ENCODE measurements at regions not wholly inside any gene's neighbourhood (a gene's known extent, or its start where the extent isn't known, plus 50 kb on each side); places are given as distances from the start of the nearest gene placed in this dataset.

DNA sequence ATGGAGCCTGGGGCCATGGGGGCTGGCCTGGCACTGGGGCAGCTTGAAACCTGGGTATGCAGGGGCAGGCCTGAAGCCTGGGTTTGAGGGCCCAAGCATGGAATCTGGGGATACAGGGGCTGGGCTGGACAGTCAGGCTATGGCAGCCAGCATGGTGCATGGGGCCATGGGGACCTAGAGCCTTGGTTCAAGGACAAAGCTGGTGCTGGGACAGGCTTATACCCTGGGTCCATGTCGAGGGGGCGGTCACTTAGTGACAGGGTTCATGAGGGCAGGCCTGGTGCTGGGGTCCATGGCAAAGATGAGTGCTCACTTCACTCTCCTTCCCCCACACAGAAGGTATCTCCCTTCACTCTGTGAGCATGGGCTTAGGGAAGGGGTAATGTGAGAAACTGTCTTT lies 116.2 kb downstream of the BBS10 start:
- no peaks in the 10 kb centered on the region for H3K36me3 ChIP-seq (ENCODE audit: control insufficient read depth, low read length)
- H3K79me2 ChIP-seq (ENCODE audit: control insufficient read depth, low read length), result no peaks in the 10 kb centered on the region
- no peaks in the 10 kb centered on the region for H3K4me1 ChIP-seq (ENCODE audit: control insufficient read depth, low read length)
- TF ChIP-seq CTCF (IDR thresholded peaks at IDR 0.05; ENCODE audit: low read depth, low read length, poor library complexity, severe bottlenecking), result no peak
- TF ChIP-seq EZH2phosphoT487 (IDR thresholded peaks at IDR 0.05; ENCODE audit: borderline replicate concordance, low read length), result no peak
- H3F3A ChIP-seq (ENCODE audit: control insufficient read depth, insufficient read depth), result no peaks in the 10 kb centered on the region
- no peaks in the 10 kb centered on the region for H3K9me2 ChIP-seq (replicated peaks; ENCODE audit: control insufficient read depth, low read length)
- H3K4me3 ChIP-seq (ENCODE audit: low read length), result no peak overlapping the region
- no peaks in the 10 kb centered on the region for H3K9me3 ChIP-seq (ENCODE audit: control insufficient read depth, insufficient read depth, low read length)
- no peaks in the 10 kb centered on the region for H3K27me3 ChIP-seq (ENCODE audit: control insufficient read depth, low read length)
- no peaks in the 10 kb centered on the region for H4K20me1 ChIP-seq (ENCODE audit: control insufficient read depth, insufficient read depth, low read depth, low read length)
- no peak overlapping the region for H3K27ac ChIP-seq (ENCODE audit: low read depth, low read length)
- H3K4me2 ChIP-seq (ENCODE audit: low read length), result no peak overlapping the region

DNA sequence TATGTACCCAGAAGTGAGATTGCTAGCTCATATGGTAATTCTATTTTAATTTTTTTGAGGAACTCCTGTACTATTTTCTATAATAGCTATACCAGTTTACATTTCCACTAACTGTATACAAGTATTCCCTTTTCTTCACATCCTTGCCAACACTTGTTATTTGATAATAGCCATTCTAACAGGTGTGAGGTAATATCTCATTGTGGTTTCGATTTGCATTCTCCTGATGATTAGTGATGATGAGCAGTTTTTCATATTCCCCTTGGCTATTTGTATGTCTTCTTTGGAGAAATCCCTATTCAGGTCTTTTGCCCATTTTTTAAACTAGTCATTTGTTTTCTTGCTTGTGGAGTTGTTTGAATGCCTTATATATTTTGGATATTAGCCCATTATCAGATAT lies 121.3 kb downstream of the BBS10 start:
- no peaks in the 10 kb centered on the region for H4K20me1 ChIP-seq (ENCODE audit: control insufficient read depth, insufficient read depth, low read depth, low read length)
- no peaks in the 10 kb centered on the region for H3K27me3 ChIP-seq (ENCODE audit: control insufficient read depth, low read length)
- no peaks in the 10 kb centered on the region for H3K9me3 ChIP-seq (ENCODE audit: control insufficient read depth, insufficient read depth, low read length)
- H3K9me2 ChIP-seq (replicated peaks; ENCODE audit: control insufficient read depth, low read length), result no peaks in the 10 kb centered on the region
- H3K36me3 ChIP-seq (ENCODE audit: control insufficient read depth, low read length), result no peaks in the 10 kb centered on the region
- no peak overlapping the region for H3K27ac ChIP-seq (ENCODE audit: low read depth, low read length)
- H3F3A ChIP-seq (ENCODE audit: control insufficient read depth, insufficient read depth), result no peaks in the 10 kb centered on the region
- H3K4me3 ChIP-seq (ENCODE audit: low read length), result no peak overlapping the region
- no peak for TF ChIP-seq EZH2phosphoT487 (IDR thresholded peaks at IDR 0.05; ENCODE audit: borderline replicate concordance, low read length)
- no peak for TF ChIP-seq CTCF (IDR thresholded peaks at IDR 0.05; ENCODE audit: low read depth, low read length, poor library complexity, severe bottlenecking)
- H3K4me1 ChIP-seq (ENCODE audit: control insufficient read depth, low read length), result no peaks in the 10 kb centered on the region
- H3K79me2 ChIP-seq (ENCODE audit: control insufficient read depth, low read length), result no peaks in the 10 kb centered on the region
- H3K4me2 ChIP-seq (ENCODE audit: low read length), result no peak overlapping the region

- no peak overlapping the region for H3K27ac ChIP-seq (ENCODE audit: low read depth, low read length)
- no peaks in the 10 kb centered on the region for H3F3A ChIP-seq (ENCODE audit: control insufficient read depth, insufficient read depth)
- TF ChIP-seq CTCF (IDR thresholded peaks at IDR 0.05; ENCODE audit: low read depth, low read length, poor library complexity, severe bottlenecking), result no peak
- no peak for TF ChIP-seq EZH2phosphoT487 (IDR thresholded peaks at IDR 0.05; ENCODE audit: borderline replicate concordance, low read length)
- H3K4me3 ChIP-seq (ENCODE audit: low read length), result no peak overlapping the region
- no peaks in the 10 kb centered on the region for H3K9me2 ChIP-seq (replicated peaks; ENCODE audit: control insufficient read depth, low read length)
- H3K36me3 ChIP-seq (ENCODE audit: control insufficient read depth, low read length), result no peaks in the 10 kb centered on the region
- H4K20me1 ChIP-seq (ENCODE audit: control insufficient read depth, insufficient read depth, low read depth, low read length), result no peaks in the 10 kb centered on the region
- no peaks in the 10 kb centered on the region for H3K27me3 ChIP-seq (ENCODE audit: control insufficient read depth, low read length)
- no peaks in the 10 kb centered on the region for H3K79me2 ChIP-seq (ENCODE audit: control insufficient read depth, low read length)
- H3K4me2 ChIP-seq (ENCODE audit: low read length), result no peak overlapping the region
- H3K4me1 ChIP-seq (ENCODE audit: control insufficient read depth, low read length), result no peaks in the 10 kb centered on the region
- no peaks in the 10 kb centered on the region for H3K9me3 ChIP-seq (ENCODE audit: control insufficient read depth, insufficient read depth, low read length)
Measured at GRCh38 chr12:76226397-76226796, 121.8 kb downstream of the BBS10 start.

DNA sequence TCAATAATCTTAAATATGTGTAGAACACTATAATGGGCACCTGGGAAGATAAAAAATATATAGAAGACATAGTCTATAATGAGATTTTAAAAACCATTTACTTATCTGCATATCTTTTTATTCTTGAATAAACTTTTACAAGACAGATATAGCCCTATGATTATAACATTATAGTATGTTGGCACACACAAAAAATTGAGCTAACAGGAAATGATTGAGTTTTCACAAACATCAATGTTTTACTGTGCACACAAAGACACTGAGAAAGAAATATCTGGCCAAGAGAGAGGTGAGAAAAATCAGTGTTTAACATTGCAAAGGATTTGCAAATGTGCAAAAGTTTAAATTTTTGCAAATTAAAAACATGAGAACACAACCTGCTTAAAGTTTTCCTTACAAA lies 124.3 kb downstream of the BBS10 start:
- no peak for TF ChIP-seq EZH2phosphoT487 (IDR thresholded peaks at IDR 0.05; ENCODE audit: borderline replicate concordance, low read length)
- no peak for TF ChIP-seq CTCF (IDR thresholded peaks at IDR 0.05; ENCODE audit: low read depth, low read length, poor library complexity, severe bottlenecking)
- no peaks in the 10 kb centered on the region for H3K36me3 ChIP-seq (ENCODE audit: control insufficient read depth, low read length)
- no peaks in the 10 kb centered on the region for H3K79me2 ChIP-seq (ENCODE audit: control insufficient read depth, low read length)
- no peaks in the 10 kb centered on the region for H3K4me1 ChIP-seq (ENCODE audit: control insufficient read depth, low read length)
- no peak overlapping the region for H3K27ac ChIP-seq (ENCODE audit: low read depth, low read length)
- no peaks in the 10 kb centered on the region for H3F3A ChIP-seq (ENCODE audit: control insufficient read depth, insufficient read depth)
- H3K4me3 ChIP-seq (ENCODE audit: low read length), result no peak overlapping the region
- H3K9me2 ChIP-seq (replicated peaks; ENCODE audit: control insufficient read depth, low read length), result no peaks in the 10 kb centered on the region
- H3K4me2 ChIP-seq (ENCODE audit: low read length), result no peak overlapping the region
- H3K9me3 ChIP-seq (ENCODE audit: control insufficient read depth, insufficient read depth, low read length), result no peaks in the 10 kb centered on the region
- H3K27me3 ChIP-seq (ENCODE audit: control insufficient read depth, low read length), result no peaks in the 10 kb centered on the region
- no peaks in the 10 kb centered on the region for H4K20me1 ChIP-seq (ENCODE audit: control insufficient read depth, insufficient read depth, low read depth, low read length)
